HCT116 (cell line): ENCODE measurements at regions not wholly inside any gene's neighbourhood (a gene's known extent, or its start where the extent isn't known, plus 50 kb on each side); places are given as distances from the start of the nearest gene placed in this dataset.

Source experiments
- ATAC-seq: fragments of 200-7000 bp; cut with Tn5 transposase; 2 replicates; pipeline ENCODE4 v1.9.1; 2020; ENCODE audit warnings: mild to moderate bottlenecking, moderate library complexity
- BruUV-seq: library from RNA; stranded (reverse); fragments of 400-500 nt; replicated peaks from 2 replicates; lab custom pipeline; 2021; lab: Mats Ljungman, UMichigan
- CTCF ChIA-PET: fragments of 300-600 bp; sonication (Branson Sonifier 250); formaldehyde crosslinking; loops from one replicate; lab custom pipeline; 2021; ENCODE audit warnings: antibody characterized with exemption; lab: Charles Lee
- POLR2A ChIA-PET: fragments of 300-600, 350-600 bp; sonication (Branson Sonifier 250); formaldehyde crosslinking; loops from one replicate; lab custom pipeline; 2021; ENCODE audit warnings: antibody characterized with exemption; lab: Charles Lee
- RAD21 ChIA-PET, 2 experiments: fragments of 300-600 bp; sonication (Branson Sonifier 250); formaldehyde crosslinking; loops; one replicate each; lab custom pipeline; 2023; ENCODE audit warnings: low total read pairs in 2 of 2; ENCODE audit not compliant: uncharacterized antibody in 2 of 2, unreplicated experiment in 2 of 2, low non-redundant PET in 1 of 2; lab: Charles Lee
- DNase-seq: peaks from one replicate; pipeline ENCODE4 v3.0.0-alpha.2; 2010; ENCODE audit warnings: low read depth, low spot score
- H2AFZ ChIP-seq: fragments of 200-600 bp; shearing (Covaris generic), sonication (generic); 2 replicates; pipeline ENCODE4 v1.6.1; 2017; ENCODE audit warnings: low read depth, mixed run types, mixed read lengths, antibody characterized with exemption, low read length; ENCODE audit not compliant: poor library complexity, severe bottlenecking
- H3K27ac ChIP-seq: 2 replicates; pipeline ENCODE4 v1.5.1; 2012; ENCODE audit warnings: low read depth, low read length
- H3K27me3 ChIP-seq: fragments of 200-600 bp; sonication (generic); 2 replicates; pipeline ENCODE4 v1.6.1; 2016; ENCODE audit warnings: mixed run types, low read length, mixed read lengths; ENCODE audit not compliant: insufficient read depth
- H3K36me3 ChIP-seq, 2 experiments: fragments of 200-500 bp in 1 of 2; fragments of 200-600 bp in 1 of 2; sonication (Bioruptor generic) in 1 of 2; sonication (generic) in 1 of 2; 2 replicates each; pipeline versions ENCODE4 v1.5.1 to v1.6.1; 2014 to 2016; ENCODE audit warnings: low read length in 2 of 2, inconsistent platforms in 1 of 2, mixed read lengths in 1 of 2, mixed run types in 1 of 2; ENCODE audit not compliant: insufficient read depth in 2 of 2, control insufficient read depth in 1 of 2
- H3K4me1 ChIP-seq, 2 experiments: fragments of 200-600 bp in 1 of 2; sonication (generic) in 1 of 2; 2 replicates each; pipeline versions ENCODE4 v1.5.1 to v1.6.1; 2012 to 2017; ENCODE audit warnings: low read length in 2 of 2, inconsistent platforms in 1 of 2, mild to moderate bottlenecking in 1 of 2, mixed read lengths in 1 of 2, mixed run types in 1 of 2, moderate library complexity in 1 of 2; ENCODE audit not compliant: insufficient read depth in 2 of 2, control insufficient read depth in 1 of 2
- H3K4me2 ChIP-seq: fragments of 200-600 bp; sonication (generic); 2 replicates; pipeline ENCODE4 v1.6.1; 2017; ENCODE audit warnings: mixed run types, low read length, mixed read lengths
- H3K4me3 ChIP-seq, 2 experiments: fragments of 200-600 bp in 1 of 2; sonication (generic) in 1 of 2; replicated peaks in 1 of 2; 2 replicates each; pipeline ENCODE4 v1.5.1; 2011 to 2016; ENCODE audit warnings: low read length in 2 of 2, control low read depth in 1 of 2, low read depth in 1 of 2, mild to moderate bottlenecking in 1 of 2, mixed read lengths in 1 of 2, mixed run types in 1 of 2
- H3K79me2 ChIP-seq: fragments of 200-600 bp; sonication (generic); 2 replicates; pipeline ENCODE4 v1.6.1; 2017; ENCODE audit warnings: mild to moderate bottlenecking, mixed run types, low read length, moderate library complexity, mixed read lengths; ENCODE audit not compliant: insufficient read depth
- H3K9ac ChIP-seq: fragments of 200-600 bp; sonication (generic); 2 replicates; pipeline ENCODE4 v1.6.1; 2016; ENCODE audit warnings: low read length, mixed read lengths
- H3K9me2 ChIP-seq: fragments of 200-600 bp; sonication (generic), shearing (Covaris generic); 2 replicates; pipeline ENCODE4 v1.6.1; 2017; ENCODE audit warnings: mixed run types, mild to moderate bottlenecking, moderate library complexity; ENCODE audit not compliant: insufficient read depth
- H3K9me3 ChIP-seq, 2 experiments: fragments of 200-500 bp in 1 of 2; fragments of 200-600 bp in 1 of 2; sonication (Bioruptor generic) in 1 of 2; sonication (generic) in 1 of 2; 2 replicates each; pipeline ENCODE4 v1.6.1; 2014 to 2017; ENCODE audit warnings: low read length in 2 of 2, mixed read lengths in 2 of 2, inconsistent platforms in 1 of 2, low read depth in 1 of 2, mild to moderate bottlenecking in 1 of 2, mixed run types in 1 of 2, moderate library complexity in 1 of 2; ENCODE audit not compliant: control insufficient read depth in 1 of 2, insufficient read depth in 1 of 2
- H4K20me1 ChIP-seq: fragments of 200-600 bp; sonication (generic), shearing (Covaris generic); 2 replicates; pipeline ENCODE4 v1.6.1; 2017; ENCODE audit warnings: mixed run types, mild to moderate bottlenecking, moderate library complexity; ENCODE audit not compliant: insufficient read depth
- CBX3 ChIP-seq: IDR thresholded peaks from 2 replicates; pipeline ENCODE4 v1.6.1; 2012; ENCODE audit warnings: low read depth
- CEBPB ChIP-seq: IDR thresholded peaks from 2 replicates; pipeline ENCODE4 v1.6.1; 2012; ENCODE audit warnings: low read depth
- CTCF ChIP-seq, 3 experiments: fragments of 200-600 bp in 1 of 3; sonication (generic) in 1 of 3; IDR thresholded peaks in 2 of 3; conservative IDR thresholded peaks in 1 of 3; 2 replicates each; pipeline ENCODE4 v1.5.1; 2012 to 2017; ENCODE audit warnings: low read depth in 2 of 3, low read length in 2 of 3, antibody characterized with exemption in 1 of 3, borderline replicate concordance in 1 of 3, control low read depth in 1 of 3, mild to moderate bottlenecking in 1 of 3, mixed read lengths in 1 of 3, mixed run types in 1 of 3, moderate library complexity in 1 of 3; ENCODE audit not compliant: insufficient read depth in 1 of 3
- EGR1 ChIP-seq: IDR thresholded peaks from 2 replicates; pipeline ENCODE4 v1.6.1; 2012; ENCODE audit warnings: low read depth
- EZH2 ChIP-seq: fragments of 200-600 bp; sonication (generic); IDR thresholded peaks from 2 replicates; pipeline ENCODE4 v1.6.1; 2017; ENCODE audit warnings: antibody characterized with exemption, mixed run types
- FOSL1 ChIP-seq: IDR thresholded peaks from 2 replicates; pipeline ENCODE4 v1.6.1; 2012; ENCODE audit warnings: low read depth
- JUND ChIP-seq: IDR thresholded peaks from 2 replicates; pipeline ENCODE4 v1.6.1; 2012
- MAX ChIP-seq: IDR thresholded peaks from 2 replicates; pipeline ENCODE4 v1.6.1; 2012
- POLR2A ChIP-seq: IDR thresholded peaks from 2 replicates; pipeline ENCODE4 v1.7.0; 2011; ENCODE audit warnings: borderline replicate concordance; ENCODE audit not compliant: insufficient read depth, insufficient read length; ENCODE audit errors: extremely low read depth
- POLR2AphosphoS5 ChIP-seq: IDR thresholded peaks from 2 replicates; pipeline ENCODE4 v1.6.1; 2011; ENCODE audit warnings: mild to moderate bottlenecking, low read depth, low read length, moderate library complexity
- RAD21 ChIP-seq: IDR thresholded peaks from 2 replicates; pipeline ENCODE4 v1.6.1; 2012; ENCODE audit warnings: low read depth, mild to moderate bottlenecking
- SRF ChIP-seq: IDR thresholded peaks from 2 replicates; pipeline ENCODE4 v1.6.1; 2012; ENCODE audit warnings: low read depth
- ZFX ChIP-seq: fragments of 450-650 bp; IDR thresholded peaks from 2 replicates; pipeline ENCODE4 v1.6.1; 2017
- intact Hi-C: fragments of 100-400 bp; cut with micrococcal nuclease; formaldehyde crosslinking; loops from 2 replicates; pipeline ENCODE4 v1.10.0; 2022
- TF ChIP-seq, protein P1 (sequence below): IDR thresholded peaks from 2 replicates; pipeline ENCODE4 v1.6.1; 2011; ENCODE audit warnings: mild to moderate bottlenecking, low read length, moderate library complexity; ENCODE audit not compliant: insufficient replicate concordance; ENCODE audit errors: extremely low read depth

- Histone ChIP-seq H3K79me2 (no peaks in the 10 kb centered on the region), H3K27ac (no peak overlapping the region), H3K4me2 (no peak overlapping the region), H3K4me3 (no peak overlapping the region), H3K4me1 (peaks cover 1 to 3% of the 10 kb centered on the region in 2 experiments; a peak in 3 of 4 replicates), H3K9me3 (no peaks in the 10 kb centered on the region), H2AFZ (no peak overlapping the region), H3K9me2 (no peaks in the 10 kb centered on the region), H3K36me3 (no peaks in the 10 kb centered on the region), H3K9ac (no peak overlapping the region), H4K20me1 (no peaks in the 10 kb centered on the region), H3K27me3 (peaks cover 34% of the 10 kb centered on the region)
- RAD21 ChIA-PET, result no interaction called here
- intact Hi-C loops, result no loop called here
- ATAC-seq (no peak), DNase-seq (no peak)
- POLR2A ChIA-PET, result no interaction called here
- no TSS peak for BruUV-seq
- no peak for TF ChIP-seq FOSL1
- no peak for TF ChIP-seq CEBPB
- no peak for TF ChIP-seq EZH2
- no peak for TF ChIP-seq SRF
- TF ChIP-seq RAD21, result no peak
- no peak for TF ChIP-seq EGR1
- TF ChIP-seq JUND, result no peak
- no peak for TF ChIP-seq POLR2AphosphoS5
- no peak for TF ChIP-seq CBX3
- TF ChIP-seq ZFX, result no peak
- no peak for TF ChIP-seq CTCF (IDR thresholded peaks at IDR 0.05 in 2 of 3, conservative IDR thresholded peaks at IDR 0.05 in 1 of 3; ENCODE audit: borderline replicate concordance in 1 of 3, insufficient read depth in 1 of 3, low read depth in 2 of 3, low read length in 2 of 3)
- no peak for TF ChIP-seq MAX
- TF ChIP-seq POLR2A, result no peak
- TF ChIP-seq, protein P1, sequence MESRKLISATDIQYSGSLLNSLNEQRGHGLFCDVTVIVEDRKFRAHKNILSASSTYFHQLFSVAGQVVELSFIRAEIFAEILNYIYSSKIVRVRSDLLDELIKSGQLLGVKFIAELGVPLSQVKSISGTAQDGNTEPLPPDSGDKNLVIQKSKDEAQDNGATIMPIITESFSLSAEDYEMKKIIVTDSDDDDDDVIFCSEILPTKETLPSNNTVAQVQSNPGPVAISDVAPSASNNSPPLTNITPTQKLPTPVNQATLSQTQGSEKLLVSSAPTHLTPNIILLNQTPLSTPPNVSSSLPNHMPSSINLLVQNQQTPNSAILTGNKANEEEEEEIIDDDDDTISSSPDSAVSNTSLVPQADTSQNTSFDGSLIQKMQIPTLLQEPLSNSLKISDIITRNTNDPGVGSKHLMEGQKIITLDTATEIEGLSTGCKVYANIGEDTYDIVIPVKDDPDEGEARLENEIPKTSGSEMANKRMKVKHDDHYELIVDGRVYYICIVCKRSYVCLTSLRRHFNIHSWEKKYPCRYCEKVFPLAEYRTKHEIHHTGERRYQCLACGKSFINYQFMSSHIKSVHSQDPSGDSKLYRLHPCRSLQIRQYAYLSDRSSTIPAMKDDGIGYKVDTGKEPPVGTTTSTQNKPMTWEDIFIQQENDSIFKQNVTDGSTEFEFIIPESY, result no peak
- CTCF ChIA-PET, result no interaction called here
Observed at GRCh38 chr12:131407221-131408035, 303.5 kb upstream of the SFSWAP start.
